ENCODE measurements at regions not wholly inside any gene's neighbourhood (a gene's known extent, or its start where the extent isn't known, plus 50 kb on each side); places are given as distances from the start of the nearest gene placed in this dataset.

GRCh38 chr1:228873709-228874108 is 138.4 kb downstream of the RHOU start:
- FAIRE-seq, result no peak
- Histone ChIP-seq H3K36me3 (ENCODE audit: control insufficient read depth, insufficient read depth, low read length) (no peaks in the 10 kb centered on the region), H3K27me3 (ENCODE audit: control insufficient read depth, insufficient read depth, low read length) (peaks cover 3% of the 10 kb centered on the region), H3K4me3 (ENCODE audit: low read depth, low read length) (no peak overlapping the region)
- DNase-seq (ENCODE audit: low read depth), result no peak
- no peak for TF ChIP-seq CTCF (IDR thresholded peaks at IDR 0.05; ENCODE audit: insufficient read depth, low read length, severe bottlenecking)

GRCh38 chr1:228875741-228876140 is 140.5 kb downstream of the RHOU start:
- Histone ChIP-seq H3K36me3 (ENCODE audit: control insufficient read depth, insufficient read depth, low read length) (no peaks in the 10 kb centered on the region), H3K27me3 (ENCODE audit: control insufficient read depth, insufficient read depth, low read length) (no peaks in the 10 kb centered on the region), H3K4me3 (ENCODE audit: low read depth, low read length) (no peak overlapping the region)
- TF ChIP-seq CTCF (IDR thresholded peaks at IDR 0.05; ENCODE audit: insufficient read depth, low read length, severe bottlenecking), result no peak
- DNase-seq (ENCODE audit: low read depth), result no peak
- no peak for FAIRE-seq

GRCh38 chr1:228876187-228876586 is 140.9 kb downstream of the RHOU start:
- H3K27me3 ChIP-seq (ENCODE audit: control insufficient read depth, insufficient read depth, low read length), result no peaks in the 10 kb centered on the region
- H3K36me3 ChIP-seq (ENCODE audit: control insufficient read depth, insufficient read depth, low read length), result no peaks in the 10 kb centered on the region
- FAIRE-seq (no peak), DNase-seq (ENCODE audit: low read depth) (no peak)
- no peak overlapping the region for H3K4me3 ChIP-seq (ENCODE audit: low read depth, low read length)
- TF ChIP-seq CTCF (IDR thresholded peaks at IDR 0.05; ENCODE audit: insufficient read depth, low read length, severe bottlenecking), result no peak

- no peak overlapping the region for H3K4me3 ChIP-seq (ENCODE audit: low read depth, low read length)
- DNase-seq (ENCODE audit: low read depth), result no peak
- FAIRE-seq, result no peak
- no peaks in the 10 kb centered on the region for H3K27me3 ChIP-seq (ENCODE audit: control insufficient read depth, insufficient read depth, low read length)
- TF ChIP-seq CTCF (IDR thresholded peaks at IDR 0.05; ENCODE audit: insufficient read depth, low read length, severe bottlenecking), result no peak
- H3K36me3 ChIP-seq (ENCODE audit: control insufficient read depth, insufficient read depth, low read length), result no peaks in the 10 kb centered on the region
These were observed 143.9 kb downstream of the RHOU start for GRCh38 chr1:228879164-228879563.

- no peaks in the 10 kb centered on the region for H3K36me3 ChIP-seq (ENCODE audit: control insufficient read depth, insufficient read depth, low read length)
- H3K4me3 ChIP-seq (ENCODE audit: low read depth, low read length), result no peak overlapping the region
- no peaks in the 10 kb centered on the region for H3K27me3 ChIP-seq (ENCODE audit: control insufficient read depth, insufficient read depth, low read length)
- DNase-seq (ENCODE audit: low read depth), result no peak
- no peak for FAIRE-seq
- no peak for TF ChIP-seq CTCF (IDR thresholded peaks at IDR 0.05; ENCODE audit: insufficient read depth, low read length, severe bottlenecking)
These were observed 146.9 kb downstream of the RHOU start for GRCh38 chr1:228882041-228882770.

Data from bronchial epithelial cell (primary cell).